ENCODE measurements at regions not wholly inside any gene's neighbourhood (a gene's known extent, or its start where the extent isn't known, plus 50 kb on each side); places are given as distances from the start of the nearest gene placed in this dataset.
"Not testable (repeated sequence)": the region's sequence is repeated elsewhere in the genome, so short reads cannot be mapped to it uniquely, and the experiment has no call there.

DNA sequence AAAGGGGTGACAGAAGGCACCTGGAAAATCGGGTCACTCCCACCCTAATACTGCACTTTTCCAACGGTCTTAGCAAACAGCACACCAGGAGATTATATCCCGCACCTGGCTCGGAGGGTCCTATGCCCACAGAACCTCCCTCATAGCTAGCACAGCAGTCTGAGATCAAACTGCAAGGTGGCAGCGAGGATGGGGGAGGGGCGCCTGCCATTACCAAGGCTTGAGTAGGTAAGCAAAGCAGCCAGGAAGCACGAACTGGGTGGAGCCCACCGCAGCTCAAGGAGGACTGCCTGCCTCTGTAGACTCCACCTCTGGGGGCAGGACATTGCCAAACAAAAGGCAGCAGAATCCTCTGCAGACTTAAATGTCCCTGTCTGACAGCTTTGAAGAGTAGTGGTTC, 101.8 kb downstream of the TBX20 start:
- DNase-seq (ENCODE audit: low spot score) = not testable (repeated sequence)

DNA sequence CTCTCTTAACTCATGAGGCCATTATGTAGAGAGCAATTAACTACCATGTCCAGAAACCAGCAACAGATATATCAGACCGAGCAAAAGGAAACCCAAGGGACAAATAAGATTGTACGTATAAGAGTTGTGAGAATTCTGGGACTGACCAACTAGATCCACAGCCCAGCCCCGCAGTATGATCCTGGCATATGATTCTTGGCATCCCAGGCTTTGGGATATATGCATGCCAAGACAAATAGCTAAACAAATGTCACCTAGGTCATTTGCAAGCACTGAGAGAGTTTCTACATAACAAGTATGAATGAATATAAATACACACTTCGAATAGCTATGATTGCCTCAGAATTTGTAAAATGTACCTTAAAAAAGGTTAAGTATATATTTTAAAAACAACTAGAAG, 105.9 kb downstream of the TBX20 start:
- DNase-seq (ENCODE audit: low spot score) = not testable (repeated sequence)

DNA sequence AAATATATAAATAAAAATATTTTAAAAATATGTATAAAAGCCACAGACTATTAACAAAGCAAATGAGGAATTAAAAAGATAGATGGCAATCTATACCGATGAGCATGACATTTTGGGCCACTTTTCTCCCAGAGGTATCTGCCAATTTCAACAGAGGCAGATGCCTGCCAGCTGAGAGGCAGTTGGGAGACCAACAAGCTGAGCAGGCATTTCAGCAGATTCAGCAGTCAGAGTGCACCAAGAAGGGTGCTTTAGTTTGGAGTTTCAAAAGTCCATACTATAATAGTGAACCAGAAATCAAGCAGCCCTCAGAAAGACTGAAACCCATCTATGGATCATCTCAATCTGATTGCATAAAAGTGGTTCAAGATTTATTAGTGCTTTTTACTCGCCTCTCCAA, 104.8 kb upstream of the DPY19L1 start:
- DNase-seq (ENCODE audit: low spot score) = not testable (repeated sequence)

DNA sequence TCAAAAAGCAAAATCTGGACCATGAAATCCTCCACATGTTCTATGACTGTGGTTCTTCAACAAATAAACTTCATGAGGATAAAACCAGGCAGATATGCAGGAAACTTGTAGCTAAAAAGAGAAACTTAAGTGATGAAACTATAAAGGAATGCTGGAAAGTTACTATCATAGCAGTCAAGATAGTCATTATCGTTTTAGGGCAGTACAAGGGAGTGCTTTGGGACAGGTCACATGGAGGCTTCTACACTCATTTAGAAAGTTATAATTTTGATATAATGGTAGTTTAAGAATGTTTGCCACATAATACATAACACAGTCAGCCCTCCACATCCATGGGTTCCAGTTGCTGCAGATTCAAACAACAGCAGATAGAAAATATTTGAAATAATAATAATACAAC, 102.0 kb upstream of the DPY19L1 start:
- DNase-seq (ENCODE audit: low spot score) = not testable (repeated sequence)

DNA sequence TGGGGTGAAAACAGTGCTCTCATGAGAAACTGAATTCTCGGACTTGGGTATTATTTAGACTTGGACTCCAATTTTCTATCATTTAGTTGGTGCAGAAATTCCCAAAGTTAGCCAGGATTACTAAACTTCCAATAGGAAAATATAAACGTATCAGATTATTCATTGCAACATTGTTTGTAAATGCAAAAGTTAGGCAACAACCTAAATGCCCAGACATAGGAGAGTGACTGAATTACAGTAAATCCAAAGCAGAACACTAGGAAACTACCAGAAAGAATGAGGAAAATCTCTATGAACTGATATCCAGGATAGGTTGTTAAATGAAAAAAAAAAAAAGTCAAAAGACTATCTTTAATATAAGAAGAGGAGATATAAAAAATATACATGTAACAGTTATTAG, 96.2 kb upstream of the DPY19L1 start:
- DNase-seq (ENCODE audit: low spot score) = not testable (repeated sequence)

DNA sequence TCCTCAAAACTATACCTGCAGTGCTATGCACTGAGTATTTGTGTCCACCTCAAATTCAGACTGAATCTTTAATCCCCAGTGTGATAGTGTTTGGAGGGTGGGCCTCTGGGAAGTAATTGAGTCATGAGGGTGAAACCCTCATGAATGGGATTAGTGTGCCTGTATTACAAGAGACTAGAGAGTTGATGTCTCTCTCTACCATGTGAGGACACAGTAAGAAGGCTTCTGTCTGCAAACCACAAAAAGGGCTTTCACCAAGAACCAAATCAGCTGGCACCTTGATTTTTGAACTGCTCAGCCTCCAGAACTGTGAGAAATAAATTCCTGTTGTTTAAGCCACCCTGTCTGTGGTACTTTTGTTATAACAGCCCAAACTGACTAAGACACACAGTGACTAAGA, 95.7 kb upstream of the DPY19L1 start:
- DNase-seq (ENCODE audit: low spot score) = not testable (repeated sequence)

DNA sequence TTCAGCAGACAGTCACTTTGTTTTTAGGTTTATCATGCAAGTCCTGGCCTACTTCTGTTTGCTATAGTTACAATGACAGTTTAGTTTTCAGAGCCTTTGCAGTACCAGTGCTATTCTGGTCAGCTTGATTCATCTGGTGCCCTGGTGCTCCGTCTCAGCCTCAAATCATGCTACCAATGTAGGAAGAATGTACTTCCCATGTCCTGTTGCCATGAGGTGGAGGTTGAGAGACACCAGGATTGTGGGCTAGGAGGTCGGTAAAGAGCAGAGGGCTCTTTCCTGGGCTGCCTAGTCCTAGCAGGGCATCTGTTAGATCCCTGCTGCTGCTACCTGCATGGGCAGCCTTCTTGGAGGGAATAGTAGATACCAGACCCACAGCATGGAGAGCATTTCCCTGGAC, 91.4 kb upstream of the DPY19L1 start:
- DNase-seq (ENCODE audit: low spot score) = not testable (repeated sequence)

DNA sequence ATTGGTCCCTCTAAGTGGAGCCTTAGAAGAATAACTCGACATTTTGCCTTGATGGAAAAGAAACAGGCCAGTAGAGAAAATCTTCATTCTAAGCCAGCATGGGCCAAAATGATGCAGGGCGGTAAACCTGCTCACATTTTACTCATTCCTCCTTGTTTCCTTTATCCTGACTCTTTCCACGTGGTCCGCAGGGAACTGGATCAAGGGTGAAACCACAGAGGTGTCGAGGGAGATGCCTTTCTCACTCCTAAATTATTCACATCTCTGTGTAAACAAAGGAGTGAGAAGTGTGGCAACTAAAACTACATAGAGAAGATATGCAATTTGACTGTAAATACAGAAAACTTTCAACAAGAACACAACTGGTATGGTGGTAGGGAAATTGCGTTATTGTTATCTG, 81.2 kb upstream of the DPY19L1 start:
- peak; percentile 10 for DNase-seq (ENCODE audit: low spot score)

DNA sequence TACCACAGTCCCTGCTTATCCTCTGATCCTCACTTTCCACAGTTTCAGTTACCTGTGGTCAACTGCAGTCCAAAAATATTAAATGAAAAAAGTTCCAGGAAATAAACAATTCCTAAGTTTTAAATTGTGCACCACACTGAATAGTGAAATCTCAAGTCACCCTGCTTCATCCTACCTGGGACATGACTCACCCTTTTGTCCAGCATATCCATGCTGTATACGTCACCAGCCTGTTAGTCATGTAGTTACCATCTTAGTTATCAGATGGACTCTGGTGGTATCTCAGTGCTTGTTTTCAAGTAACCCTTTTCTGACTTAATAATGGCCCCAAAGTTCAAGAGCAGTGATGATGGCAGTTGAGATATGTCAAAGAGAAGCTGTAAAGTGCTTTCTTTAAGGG, 69.4 kb upstream of the DPY19L1 start:
- DNase-seq (ENCODE audit: low spot score) = peak; percentile 75

DNA sequence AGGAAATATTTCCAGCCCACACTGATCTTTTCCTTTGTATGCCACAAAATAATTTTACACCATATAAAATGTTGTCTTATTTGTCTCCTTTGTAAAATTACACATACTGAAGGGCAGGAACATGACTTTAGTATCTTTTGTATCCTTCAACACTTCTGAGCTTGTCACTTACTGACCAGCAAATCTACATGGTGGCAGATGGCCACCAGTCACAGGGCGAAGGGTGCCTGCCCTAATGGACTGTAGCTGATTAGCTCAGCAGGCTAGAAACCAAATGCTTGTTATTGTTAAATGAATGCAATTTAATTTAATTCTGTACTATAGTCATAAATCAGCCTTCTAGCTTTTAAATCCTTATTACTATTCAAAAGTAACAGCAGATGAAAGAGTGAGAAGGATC, 68.2 kb upstream of the DPY19L1 start:
- not testable (repeated sequence) for DNase-seq (ENCODE audit: low spot score)

DNA sequence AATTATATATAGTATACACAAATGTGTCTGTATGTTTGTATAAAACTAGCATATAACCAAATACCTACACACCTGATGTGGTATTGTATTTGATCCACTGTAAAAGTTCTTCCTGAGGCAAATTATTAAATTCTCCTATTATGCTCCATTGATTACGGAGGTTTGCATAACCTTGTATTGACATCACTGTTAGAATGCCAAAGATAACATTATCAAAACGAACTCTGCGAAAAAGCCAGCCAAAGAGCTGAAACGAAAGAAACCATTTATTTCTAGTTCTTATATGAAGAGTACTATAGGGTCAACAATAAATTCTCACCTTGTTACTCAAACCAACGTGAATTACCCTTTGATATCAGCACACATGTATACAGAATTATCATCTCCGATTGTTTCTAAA, 65.6 kb upstream of the DPY19L1 start:
- DNase-seq (ENCODE audit: low spot score) = not testable (repeated sequence)

DNA sequence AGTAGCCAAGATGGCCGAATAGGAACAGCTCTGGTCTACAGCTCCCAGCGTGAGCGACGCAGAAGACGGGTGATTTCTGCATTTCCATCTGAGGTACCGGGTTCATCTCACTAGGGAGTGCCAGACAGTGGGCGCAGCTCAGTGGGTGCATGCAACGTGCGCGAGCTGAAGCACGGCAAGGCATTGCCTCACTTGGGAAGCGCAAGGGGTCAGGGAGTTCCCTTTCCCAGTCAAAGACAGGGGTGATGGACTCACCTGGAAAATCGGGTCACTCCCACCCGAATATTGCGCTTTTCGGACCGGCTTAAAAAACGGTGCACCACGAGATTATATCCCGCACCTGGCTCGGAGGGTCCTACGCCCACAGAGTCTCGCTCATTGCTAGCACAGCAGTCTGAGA, 55.7 kb upstream of the DPY19L1 start:
- not testable (repeated sequence) for DNase-seq (ENCODE audit: low spot score)

Data from kidney tubule cell (primary cell).